H1 (cell line): ENCODE measurements at regions not wholly inside any gene's neighbourhood (a gene's known extent, or its start where the extent isn't known, plus 50 kb on each side); places are given as distances from the start of the nearest gene placed in this dataset.

ENCODE experiments used
- CTCF ChIA-PET: fragments of 300-600 bp; sonication (Branson Sonifier 250); formaldehyde crosslinking; loops from one replicate; lab custom pipeline; 2021; ENCODE audit not compliant: partially characterized antibody; lab: Charles Lee
- POLR2A ChIA-PET: fragments of 300-600 bp; sonication (Branson Sonifier 250); formaldehyde crosslinking; loops from one replicate; lab custom pipeline; 2021; ENCODE audit warnings: inconsistent platforms; ENCODE audit not compliant: partially characterized antibody; lab: Charles Lee
- DNase-seq, 2 experiments: peaks; one replicate each; pipeline versions ENCODE4 v3.0.0 to v3.0.0-alpha.2; 2010 to 2022; ENCODE audit warnings: low spot score in 2 of 2, low read depth in 1 of 2, mixed read lengths in 1 of 2
- FAIRE-seq: peaks from 2 replicates; lab custom pipeline; 2011; peaks lifted over from hg19 to GRCh38; lab: Jason Lieb, UNC
- H2AFZ ChIP-seq: 2 replicates; pipeline ENCODE4 v1.8.1; 2012; ENCODE audit warnings: low read length, inconsistent platforms
- H2AK5ac ChIP-seq: 2 replicates; pipeline ENCODE4 v1.6.1; 2013; ENCODE audit warnings: low read depth, low read length
- H2BK120ac ChIP-seq: replicated peaks from 2 replicates; pipeline ENCODE3; 2013; ENCODE audit warnings: low read depth, low read length, inconsistent platforms
- H2BK12ac ChIP-seq: 2 replicates; pipeline ENCODE4 v1.6.1; 2013; ENCODE audit warnings: low read depth, low read length
- H2BK15ac ChIP-seq: 2 replicates; pipeline ENCODE4 v1.6.1; 2013; ENCODE audit warnings: low read length
- H2BK20ac ChIP-seq: 2 replicates; pipeline ENCODE4 v1.6.1; 2013; ENCODE audit warnings: low read length
- H2BK5ac ChIP-seq: 2 replicates; pipeline ENCODE4 v1.6.1; 2013; ENCODE audit warnings: low read depth, low read length
- H3K14ac ChIP-seq: 2 replicates; pipeline ENCODE4 v1.6.1; 2013; ENCODE audit warnings: inconsistent platforms; ENCODE audit not compliant: insufficient read length
- H3K18ac ChIP-seq: 2 replicates; pipeline ENCODE4 v1.6.1; 2013; ENCODE audit warnings: low read length; ENCODE audit errors: extremely low read depth
- H3K23ac ChIP-seq: 2 replicates; pipeline ENCODE4 v1.6.1; 2013; ENCODE audit warnings: inconsistent platforms; ENCODE audit not compliant: insufficient read length
- H3K23me2 ChIP-seq: 2 replicates; pipeline ENCODE4 v1.6.1; 2013; ENCODE audit warnings: low read depth, low read length
- H3K27ac ChIP-seq: 2 replicates; pipeline ENCODE4 v1.6.1; 2011; ENCODE audit warnings: low read depth, low read length, inconsistent platforms
- H3K27me3 ChIP-seq, 4 experiments: replicated peaks in 1 of 4; 1 replicate in 1 of 4; 2 replicates in 3 of 4; pipeline versions ENCODE4 v1.6.1 to v1.8.1; 2011 to 2013; ENCODE audit warnings: low read length in 3 of 4, mild to moderate bottlenecking in 3 of 4, inconsistent platforms in 2 of 4, mixed read lengths in 2 of 4, moderate library complexity in 1 of 4; ENCODE audit not compliant: control insufficient read depth in 3 of 4, insufficient read depth in 3 of 4; ENCODE audit errors: extremely low read depth in 1 of 4
- H3K36me3 ChIP-seq, 4 experiments: 2 replicates each; pipeline versions ENCODE4 v1.6.1 to v1.8.1; 2011 to 2013; ENCODE audit warnings: mild to moderate bottlenecking in 4 of 4, low read length in 3 of 4, moderate library complexity in 2 of 4, control low read depth in 1 of 4, inconsistent platforms in 1 of 4; ENCODE audit not compliant: insufficient read depth in 4 of 4, control insufficient read depth in 2 of 4
- H3K4ac ChIP-seq: replicated peaks from 2 replicates; pipeline ENCODE3; 2013; ENCODE audit warnings: low read length, low read depth, mixed read lengths, inconsistent platforms; ENCODE audit not compliant: insufficient read length
- H3K4me1 ChIP-seq, 4 experiments: replicated peaks in 1 of 4; 1 replicate in 1 of 4; 2 replicates in 3 of 4; pipeline versions ENCODE4 v1.6.1 to v1.8.1; 2011 to 2013; ENCODE audit warnings: low read length in 3 of 4, inconsistent platforms in 2 of 4, mixed read lengths in 1 of 4; ENCODE audit not compliant: insufficient read depth in 4 of 4, control insufficient read depth in 3 of 4
- H3K4me2 ChIP-seq, 2 experiments: 2 replicates each; pipeline versions ENCODE4 v1.6.1 to v1.8.1; 2011 to 2013; ENCODE audit warnings: low read depth in 2 of 2, low read length in 2 of 2, control low read depth in 1 of 2, inconsistent platforms in 1 of 2, mild to moderate bottlenecking in 1 of 2; ENCODE audit not compliant: insufficient read depth in 1 of 2
- H3K4me3 ChIP-seq, 4 experiments: fragments of 200-600, 300-600 bp in 1 of 4; sonication (generic), shearing (Covaris generic), sonication (Bioruptor Twin) in 1 of 4; 2 replicates each; pipeline versions ENCODE4 v1.5.1 to v1.8.1; 2011 to 2016; ENCODE audit warnings: low read length in 4 of 4, low read depth in 3 of 4, control low read depth in 2 of 4, inconsistent platforms in 2 of 4, mild to moderate bottlenecking in 2 of 4, mixed read lengths in 1 of 4, moderate library complexity in 1 of 4; ENCODE audit not compliant: insufficient read depth in 2 of 4; ENCODE audit errors: extremely low read depth in 1 of 4
- H3K56ac ChIP-seq: replicated peaks from 2 replicates; pipeline ENCODE3; 2013; ENCODE audit warnings: low read depth, mild to moderate bottlenecking, mixed read lengths, low read length, inconsistent platforms; ENCODE audit not compliant: insufficient read length
- H3K79me1 ChIP-seq: 2 replicates; pipeline ENCODE4 v1.6.1; 2013; ENCODE audit warnings: low read depth, low read length, control low read depth
- H3K79me2 ChIP-seq, 2 experiments: 2 replicates each; pipeline versions ENCODE4 v1.6.1 to v1.8.1; 2012 to 2013; ENCODE audit warnings: low read length in 2 of 2, mild to moderate bottlenecking in 2 of 2, inconsistent platforms in 1 of 2; ENCODE audit not compliant: insufficient read depth in 2 of 2, control insufficient read depth in 1 of 2
- H3K9ac ChIP-seq, 4 experiments: replicated peaks in 1 of 4; 1 replicate in 1 of 4; 2 replicates in 3 of 4; pipeline versions ENCODE4 v1.6.1 to v1.8.1; 2011 to 2013; ENCODE audit warnings: low read depth in 3 of 4, low read length in 3 of 4, control low read depth in 2 of 4, mild to moderate bottlenecking in 2 of 4, moderate library complexity in 2 of 4, inconsistent platforms in 1 of 4; ENCODE audit errors: extremely low read depth in 1 of 4
- H3K9me3 ChIP-seq, 2 experiments: 2 replicates each; pipeline versions ENCODE4 v1.6.1 to v1.8.1; 2012 to 2013; ENCODE audit warnings: mild to moderate bottlenecking in 2 of 2, moderate library complexity in 2 of 2, control low read depth in 1 of 2, inconsistent platforms in 1 of 2, low read depth in 1 of 2, low read length in 1 of 2, mixed read lengths in 1 of 2; ENCODE audit not compliant: insufficient read depth in 2 of 2
- H4K20me1 ChIP-seq, 2 experiments: replicated peaks in 1 of 2; 2 replicates each; pipeline versions ENCODE3 to v1.8.1; 2011 to 2013; ENCODE audit warnings: inconsistent platforms in 2 of 2, low read length in 2 of 2, mild to moderate bottlenecking in 1 of 2; ENCODE audit not compliant: insufficient read depth in 2 of 2, control insufficient read depth in 1 of 2
- H4K5ac ChIP-seq: 2 replicates; pipeline ENCODE4 v1.6.1; 2013; ENCODE audit warnings: low read length, low read depth, mixed read lengths, inconsistent platforms; ENCODE audit not compliant: insufficient read length
- H4K8ac ChIP-seq: 2 replicates; pipeline ENCODE4 v1.8.0; 2013; ENCODE audit warnings: mild to moderate bottlenecking, moderate library complexity, low read length, inconsistent platforms; ENCODE audit not compliant: insufficient read depth; ENCODE audit errors: extremely low read depth
- H4K91ac ChIP-seq: replicated peaks from 2 replicates; pipeline ENCODE3; 2013; ENCODE audit warnings: low read length, mixed read lengths, inconsistent platforms; ENCODE audit not compliant: insufficient read length
- BACH1 ChIP-seq: IDR thresholded peaks from 2 replicates; pipeline ENCODE4 v1.6.1; 2012; ENCODE audit warnings: low read length, improper control_type of control experiment
- CTBP2 ChIP-seq: IDR thresholded peaks from 2 replicates; pipeline ENCODE4 v1.7.0; 2011; ENCODE audit warnings: borderline replicate concordance, mild to moderate bottlenecking, moderate library complexity, mixed read lengths, low read length; ENCODE audit not compliant: insufficient read depth, insufficient read length
- EGR1 ChIP-seq: IDR thresholded peaks from 2 replicates; pipeline ENCODE4 v1.6.1; 2011; ENCODE audit warnings: low read depth, low read length, borderline replicate concordance
- NRF1 ChIP-seq: IDR thresholded peaks from 2 replicates; pipeline ENCODE4 v1.6.1; 2011; ENCODE audit warnings: mild to moderate bottlenecking, low read depth, low read length, improper control_type of control experiment
- SIN3A ChIP-seq, 2 experiments: IDR thresholded peaks in 1 of 2; conservative IDR thresholded peaks in 1 of 2; 2 replicates each; pipeline ENCODE4 v1.6.1; 2011 to 2012; ENCODE audit warnings: low read length in 2 of 2, improper control_type of control experiment in 1 of 2, low read depth in 1 of 2, mild to moderate bottlenecking in 1 of 2
- SP1 ChIP-seq: IDR thresholded peaks from 2 replicates; pipeline ENCODE4 v1.6.1; 2011; ENCODE audit warnings: low read depth, low read length
- WGBS, 2 experiments: shearing (Covaris generic) in 1 of 2; methylation state at CpG; one replicate each; pipeline versions ENCODE4 v1.1.6 to v1.1.7; 2013 to 2015; ENCODE audit warnings: low lambda C conversion rate in 2 of 2, mixed read lengths in 2 of 2, inconsistent platforms in 1 of 2, low coverage in 1 of 2, missing lambda C conversion rate in 1 of 2; ENCODE audit not compliant: insufficient replicate concordance in 2 of 2, insufficient coverage in 1 of 2, insufficient read length in 1 of 2; ENCODE audit errors: extremely low coverage in 1 of 2, missing lambda C conversion rate in 1 of 2; 5-methylcytosine and 5-hydroxymethylcytosine counted together
- TF ChIP-seq, protein P1 (sequence below): IDR thresholded peaks from 2 replicates; pipeline ENCODE4 v1.6.1; 2012; ENCODE audit warnings: inconsistent platforms

DNA sequence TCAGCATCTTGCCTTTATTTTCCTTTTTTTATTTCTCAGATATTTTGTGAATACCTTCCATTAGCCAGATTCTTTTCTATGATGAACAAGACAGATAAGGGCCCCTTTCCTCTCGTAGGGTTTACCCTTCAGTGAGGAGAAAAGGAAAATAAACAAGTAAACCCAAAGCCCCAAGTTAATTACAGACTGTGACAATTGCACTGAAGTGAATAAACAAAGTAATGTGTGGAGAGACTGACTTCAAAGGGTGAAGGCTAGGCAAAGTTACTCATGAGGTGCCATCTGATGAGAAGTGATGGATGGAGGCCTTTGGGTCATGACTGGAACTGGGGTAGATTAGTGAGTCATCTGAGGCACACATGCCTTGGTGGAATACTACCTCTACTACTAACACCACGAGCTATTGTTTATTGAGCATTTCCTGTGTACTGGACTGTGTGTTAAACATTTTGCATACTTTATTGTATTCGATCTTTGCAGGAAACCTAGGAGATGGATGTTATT lies 143.4 kb upstream of the PRICKLE1 start:
- H2AK5ac ChIP-seq = no peak overlapping the region
- no peaks in the 10 kb centered on the region for H3K79me1 ChIP-seq
- peaks cover 0 to 2% (median 0%) of the 10 kb centered on the region in 4 experiments; a peak in 1 of 7 replicates for H3K27me3 ChIP-seq
- no peak overlapping the region for H3K4me2 ChIP-seq
- H3K4me1 ChIP-seq = peaks cover 0 to 5% (median 1%) of the 10 kb centered on the region in 4 experiments; a peak in 3 of 7 replicates
- H3K79me2 ChIP-seq = no peaks in the 10 kb centered on the region
- H3K36me3 ChIP-seq = no peaks in the 10 kb centered on the region
- no peak overlapping the region for H4K91ac ChIP-seq
- no peak overlapping the region for H2BK15ac ChIP-seq
- H3K4me3 ChIP-seq = no peak overlapping the region
- H4K8ac ChIP-seq = no peak overlapping the region
- H2BK120ac ChIP-seq = no peak overlapping the region
- H3K18ac ChIP-seq = no peak overlapping the region
- no peaks in the 10 kb centered on the region for H4K20me1 ChIP-seq
- H4K5ac ChIP-seq = no peak overlapping the region
- 86% methylated on average over 3 of the region's 3 CpGs; no CpG with 5 or more reads in 1 of the 2 experiments for WGBS, 2 experiments
- H3K56ac ChIP-seq = no peak overlapping the region
- no peak overlapping the region for H2BK12ac ChIP-seq
- H3K9me3 ChIP-seq = no peaks in the 10 kb centered on the region
- H3K14ac ChIP-seq = no peak overlapping the region
- H2AFZ ChIP-seq = no peak overlapping the region
- H3K27ac ChIP-seq = no peak overlapping the region
- FAIRE-seq (no peak), DNase-seq (no peak)
- no peak overlapping the region for H3K9ac ChIP-seq
- no peak overlapping the region for H3K23ac ChIP-seq
- no peak overlapping the region for H2BK5ac ChIP-seq
- H3K4ac ChIP-seq = no peak overlapping the region
- ChIA-PET CTCF (no interaction called here), POLR2A (no interaction called here)
- H2BK20ac ChIP-seq = no peak overlapping the region
- no peaks in the 10 kb centered on the region for H3K23me2 ChIP-seq
- TF ChIP-seq, protein P1, sequence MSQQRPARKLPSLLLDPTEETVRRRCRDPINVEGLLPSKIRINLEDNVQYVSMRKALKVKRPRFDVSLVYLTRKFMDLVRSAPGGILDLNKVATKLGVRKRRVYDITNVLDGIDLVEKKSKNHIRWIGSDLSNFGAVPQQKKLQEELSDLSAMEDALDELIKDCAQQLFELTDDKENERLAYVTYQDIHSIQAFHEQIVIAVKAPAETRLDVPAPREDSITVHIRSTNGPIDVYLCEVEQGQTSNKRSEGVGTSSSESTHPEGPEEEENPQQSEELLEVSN = no peak
- TF ChIP-seq EGR1 = no peak
- no peak for TF ChIP-seq SP1
- TF ChIP-seq CTBP2 = no peak
- TF ChIP-seq SIN3A (conservative IDR thresholded peaks at IDR 0.05 in 1 of 2, IDR thresholded peaks at IDR 0.05 in 1 of 2; ENCODE audit: low read depth in 1 of 2, low read length in 2 of 2) = no peak
- no peak for TF ChIP-seq BACH1
- TF ChIP-seq NRF1 = no peak
